GM21737 (cell line): ENCODE measurements at regions not wholly inside any gene's neighbourhood (a gene's known extent, or its start where the extent isn't known, plus 50 kb on each side); places are given as distances from the start of the nearest gene placed in this dataset.
A peak's percentile ranks its signal among the peaks of the same experiment; 100 is the strongest.

Source experiments
- ATAC-seq: cut with Tn5 transposase; IDR thresholded peaks from one replicate; pipeline ENCODE4 v1.9.1; 2021; ENCODE audit warnings: mild to moderate bottlenecking, moderate library complexity; ENCODE audit not compliant: unreplicated experiment

GRCh38 chr2:158049129-158049855 is 52.4 kb upstream of the UPP2 start:
- no peak for ATAC-seq

GRCh38 chr2:158048327-158048726 is 53.3 kb upstream of the UPP2 start:
- no peak for ATAC-seq

- no peak for ATAC-seq
Observed at GRCh38 chr2:158047156-158047611, 54.5 kb upstream of the UPP2 start.

- ATAC-seq: no peak
Observed at GRCh38 chr2:158046121-158046880, 55.4 kb upstream of the UPP2 start.

GRCh38 chr2:158045362-158045761 is 56.3 kb upstream of the UPP2 start:
- no peak for ATAC-seq

- ATAC-seq: no peak
Observed at GRCh38 chr2:158043181-158043948, 58.3 kb upstream of the UPP2 start.

GRCh38 chr2:158042666-158043065 is 59.0 kb upstream of the UPP2 start:
- no peak for ATAC-seq

GRCh38 chr2:158042245-158042644 is 59.4 kb upstream of the UPP2 start:
- no peak for ATAC-seq

- ATAC-seq: no peak
Observed at GRCh38 chr2:158041400-158041799, 60.3 kb upstream of the UPP2 start.

- ATAC-seq: no peak
Observed at GRCh38 chr2:158038901-158039300, 62.8 kb upstream of the UPP2 start.

- no peak for ATAC-seq
Observed at GRCh38 chr2:158034198-158034866, 67.3 kb upstream of the UPP2 start.

- ATAC-seq: no peak
Observed at GRCh38 chr2:158031371-158031770, 70.3 kb upstream of the UPP2 start.

GRCh38 chr2:158025255-158025996 is 76.2 kb upstream of the UPP2 start:
- no peak for ATAC-seq

GRCh38 chr2:158024288-158024898 is 77.3 kb upstream of the UPP2 start:
- peak; percentile 59 for ATAC-seq

- no peak for ATAC-seq
Observed at GRCh38 chr2:158022888-158023287, 78.8 kb upstream of the UPP2 start.

- ATAC-seq: no peak
Observed at GRCh38 chr2:158021226-158021625, 80.5 kb upstream of the UPP2 start.

GRCh38 chr2:158015428-158016076 is 86.1 kb upstream of the UPP2 start:
- ATAC-seq: no peak

GRCh38 chr2:158013891-158014290 is 87.8 kb upstream of the UPP2 start:
- no peak for ATAC-seq

GRCh38 chr2:158011055-158011771 is 90.5 kb upstream of the UPP2 start:
- ATAC-seq: no peak
